ENCODE measurements at regions not wholly inside any gene's neighbourhood (a gene's known extent, or its start where the extent isn't known, plus 50 kb on each side); places are given as distances from the start of the nearest gene placed in this dataset.
"Not testable (repeated sequence)": the region's sequence is repeated elsewhere in the genome, so short reads cannot be mapped to it uniquely, and the experiment has no call there.

DNA sequence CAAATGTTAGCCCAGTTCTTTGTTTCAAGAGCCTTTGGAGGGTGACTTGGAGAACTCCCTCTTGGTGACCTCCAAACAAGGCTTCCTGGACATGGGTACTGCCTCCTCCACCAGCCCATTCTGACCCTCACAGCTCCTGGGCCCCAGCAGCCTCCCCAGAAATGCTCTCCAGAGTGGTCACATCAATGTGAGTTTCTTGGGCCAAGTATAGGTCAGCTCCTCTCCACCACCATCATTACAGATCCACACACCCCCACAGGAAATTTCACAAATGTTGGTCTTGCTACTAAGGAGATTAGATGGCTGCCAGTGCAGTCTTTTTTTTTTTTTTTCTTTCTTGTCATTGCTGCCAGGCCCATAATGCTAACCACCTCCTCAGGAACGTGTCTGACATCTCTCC is 410.7 kb downstream of the DTWD2 start:
- BruUV-seq (replicated peaks), result no TSS peak
- dilution Hi-C loops (cut with MboI; ENCODE audit: extremely low pct_ligation_motif_present, low sequenced_read_pairs), result no loop called here

DNA sequence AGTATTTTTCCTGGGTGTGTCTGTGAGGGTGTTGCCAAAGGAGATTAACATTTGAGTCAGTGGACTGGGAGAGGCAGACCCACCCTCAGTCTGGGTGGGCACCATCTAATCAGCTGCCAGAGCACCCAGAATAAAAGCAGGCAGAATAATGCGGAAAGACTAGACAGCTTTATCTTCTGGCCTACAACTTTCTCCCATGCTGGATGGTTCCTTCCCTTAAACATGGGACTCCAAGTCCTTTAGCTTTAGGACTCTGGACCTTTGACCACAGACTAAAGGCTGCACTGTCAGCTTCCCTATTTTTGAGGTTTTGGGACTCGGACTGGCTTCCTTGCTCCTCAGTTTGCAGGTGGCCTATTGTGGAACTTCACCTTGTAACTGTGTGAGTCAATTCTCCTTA is 418.1 kb downstream of the DTWD2 start:
- H3K27me3 ChIP-seq (ENCODE audit: control insufficient read depth in 2 of 2, insufficient read depth in 2 of 2, low read length in 2 of 2); H3K36me3 ChIP-seq (ENCODE audit: control insufficient read depth in 2 of 2, extremely low read depth in 1 of 2, insufficient read depth in 2 of 2, low read length in 2 of 2); H4K20me1 ChIP-seq (replicated peaks; ENCODE audit: control insufficient read depth, extremely low read depth, insufficient read depth, low read length); POLR2A ChIA-PET; BruUV-seq (replicated peaks); H3K9me1 ChIP-seq (replicated peaks; ENCODE audit: control insufficient read depth, extremely low read depth, insufficient read depth, low read length); H3K27ac ChIP-seq (ENCODE audit: insufficient read depth, low read depth, low read length); H3K4me2 ChIP-seq (ENCODE audit: insufficient read depth, low read length); FAIRE-seq; H3K9me3 ChIP-seq (replicated peaks; ENCODE audit: control insufficient read depth, insufficient read depth, low read length); dilution Hi-C loops (cut with MboI; ENCODE audit: extremely low pct_ligation_motif_present, low sequenced_read_pairs); H2AFZ ChIP-seq (ENCODE audit: low read depth, low read length); H3K4me1 ChIP-seq (ENCODE audit: control insufficient read depth, extremely low read depth, insufficient read depth, low read length); CTCF ChIA-PET; intact Hi-C loops (cut with micrococcal nuclease); H3K9ac ChIP-seq (replicated peaks; ENCODE audit: extremely low read depth, insufficient read depth, low read length); DNase-seq (ENCODE audit: low read depth, low spot score); H3K79me2 ChIP-seq (ENCODE audit: control insufficient read depth, insufficient read depth, low read length); H3K4me3 ChIP-seq (replicated peaks in 1 of 3; ENCODE audit: insufficient read depth in 1 of 3, low read depth in 1 of 3, low read length in 3 of 3): not testable (repeated sequence)

More for the DNA sequence above, 410.7 kb downstream of the DTWD2 start:
- Histone ChIP-seq H3K79me2 (ENCODE audit: control insufficient read depth, insufficient read depth, low read length) (no peaks in the 10 kb centered on the region), H3K4me1 (ENCODE audit: control insufficient read depth, extremely low read depth, insufficient read depth, low read length) (no peaks in the 10 kb centered on the region), H3K9me1 (replicated peaks; ENCODE audit: control insufficient read depth, extremely low read depth, insufficient read depth, low read length) (no peaks in the 10 kb centered on the region), H3K36me3 (ENCODE audit: control insufficient read depth in 2 of 2, extremely low read depth in 1 of 2, insufficient read depth in 2 of 2, low read length in 2 of 2) (no peaks in the 10 kb centered on the region), H3K9me3 (replicated peaks; ENCODE audit: control insufficient read depth, insufficient read depth, low read length) (no peaks in the 10 kb centered on the region), H3K4me3 (replicated peaks in 1 of 3; ENCODE audit: insufficient read depth in 1 of 3, low read depth in 1 of 3, low read length in 3 of 3) (no peak overlapping the region), H4K20me1 (replicated peaks; ENCODE audit: control insufficient read depth, extremely low read depth, insufficient read depth, low read length) (no peaks in the 10 kb centered on the region), H3K27ac (ENCODE audit: insufficient read depth, low read depth, low read length) (no peak overlapping the region), H2AFZ (ENCODE audit: low read depth, low read length) (no peak overlapping the region), H3K4me2 (ENCODE audit: insufficient read depth, low read length) (no peak overlapping the region), H3K9ac (replicated peaks; ENCODE audit: extremely low read depth, insufficient read depth, low read length) (no peak overlapping the region), H3K27me3 (ENCODE audit: control insufficient read depth in 2 of 2, insufficient read depth in 2 of 2, low read length in 2 of 2) (no peaks in the 10 kb centered on the region)
- ChIA-PET POLR2A (no interaction called here), CTCF (no interaction called here)
- DNase-seq (ENCODE audit: low read depth, low spot score) (no peak), FAIRE-seq (no peak)
- TF ChIP-seq POLR2A (IDR thresholded peaks at IDR 0.05; ENCODE audit: low read depth, low read length) (no peak), EZH2 (IDR thresholded peaks at IDR 0.05; ENCODE audit: borderline replicate concordance, low read depth, low read length, severe bottlenecking) (no peak)
- intact Hi-C loops (cut with micrococcal nuclease), result no loop called here

DNA sequence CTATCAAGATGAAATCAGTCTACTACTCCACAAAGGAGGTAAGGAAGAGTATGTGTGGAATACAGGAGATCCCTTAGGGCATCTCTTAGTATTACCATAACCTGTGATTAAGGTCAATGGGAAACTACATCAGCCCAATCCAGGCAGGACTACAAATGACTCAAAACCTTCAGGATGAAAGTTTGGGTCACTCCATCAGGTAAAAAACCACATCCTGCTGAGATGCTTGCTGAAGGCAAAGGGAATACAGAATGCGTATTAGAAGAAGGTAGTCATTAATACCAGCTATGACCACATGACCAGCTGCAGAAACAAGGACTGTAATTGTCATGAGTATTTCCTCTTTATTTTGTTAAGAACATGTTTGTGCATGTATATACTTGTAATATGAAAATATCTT is 418.8 kb downstream of the DTWD2 start:
- H3K4me3 ChIP-seq (replicated peaks in 1 of 3; ENCODE audit: insufficient read depth in 1 of 3, low read depth in 1 of 3, low read length in 3 of 3); dilution Hi-C loops (cut with MboI; ENCODE audit: extremely low pct_ligation_motif_present, low sequenced_read_pairs); H3K9me1 ChIP-seq (replicated peaks; ENCODE audit: control insufficient read depth, extremely low read depth, insufficient read depth, low read length); CTCF ChIA-PET; H4K20me1 ChIP-seq (replicated peaks; ENCODE audit: control insufficient read depth, extremely low read depth, insufficient read depth, low read length); H2AFZ ChIP-seq (ENCODE audit: low read depth, low read length); BruUV-seq (replicated peaks); H3K9me3 ChIP-seq (replicated peaks; ENCODE audit: control insufficient read depth, insufficient read depth, low read length); H3K4me1 ChIP-seq (ENCODE audit: control insufficient read depth, extremely low read depth, insufficient read depth, low read length); POLR2A ChIA-PET; H3K36me3 ChIP-seq (ENCODE audit: control insufficient read depth in 2 of 2, extremely low read depth in 1 of 2, insufficient read depth in 2 of 2, low read length in 2 of 2); H3K9ac ChIP-seq (replicated peaks; ENCODE audit: extremely low read depth, insufficient read depth, low read length); H3K79me2 ChIP-seq (ENCODE audit: control insufficient read depth, insufficient read depth, low read length); DNase-seq (ENCODE audit: low read depth, low spot score); H3K4me2 ChIP-seq (ENCODE audit: insufficient read depth, low read length); FAIRE-seq; H3K27ac ChIP-seq (ENCODE audit: insufficient read depth, low read depth, low read length); H3K27me3 ChIP-seq (ENCODE audit: control insufficient read depth in 2 of 2, insufficient read depth in 2 of 2, low read length in 2 of 2); intact Hi-C loops (cut with micrococcal nuclease): not testable (repeated sequence)
